Fibroblast of lung (primary cell): ENCODE measurements at regions not wholly inside any gene's neighbourhood (a gene's known extent, or its start where the extent isn't known, plus 50 kb on each side); places are given as distances from the start of the nearest gene placed in this dataset.

Source experiments
- DNase-seq, 2 donors: peaks; one replicate each; pipeline versions ENCODE4 v3.0.0 to v3.0.0-alpha.2; 2010; ENCODE audit warnings: low read depth in 2 of 2
- H2AFZ ChIP-seq: 2 replicates; pipeline ENCODE4 v1.5.1; 2012; ENCODE audit warnings: low read length, control low read depth, inconsistent platforms
- H3K27ac ChIP-seq: 2 replicates; pipeline ENCODE4 v1.5.1; 2011; ENCODE audit warnings: low read length, control low read depth; ENCODE audit not compliant: insufficient read depth
- H3K27me3 ChIP-seq: 2 replicates; pipeline ENCODE4 v1.5.1; 2011; ENCODE audit warnings: mild to moderate bottlenecking, low read length; ENCODE audit not compliant: control insufficient read depth, insufficient read depth
- H3K36me3 ChIP-seq: 2 replicates; pipeline ENCODE4 v1.5.1; 2011; ENCODE audit warnings: low read length; ENCODE audit not compliant: control insufficient read depth, insufficient read depth
- H3K4me1 ChIP-seq: 2 replicates; pipeline ENCODE4 v1.5.1; 2011; ENCODE audit warnings: low read length; ENCODE audit not compliant: control insufficient read depth, insufficient read depth; ENCODE audit errors: extremely low read depth
- H3K4me2 ChIP-seq: 2 replicates; pipeline ENCODE4 v1.5.1; 2011; ENCODE audit warnings: low read length, control low read depth; ENCODE audit not compliant: insufficient read depth; ENCODE audit errors: extremely low read depth
- H3K4me3 ChIP-seq, 4 experiments: fragments of 200-600 bp in 1 of 4; sonication (generic) in 1 of 4; replicated peaks in 1 of 4; 2 replicates each; pipeline ENCODE4 v1.5.1; 2011 to 2016; ENCODE audit warnings: low read length in 4 of 4, low read depth in 3 of 4, mild to moderate bottlenecking in 3 of 4, control low read depth in 2 of 4, inconsistent platforms in 1 of 4, mixed read lengths in 1 of 4; ENCODE audit not compliant: insufficient read depth in 1 of 4; ENCODE audit errors: control extremely low read depth in 1 of 4
- H3K79me2 ChIP-seq: 2 replicates; pipeline ENCODE4 v1.5.1; 2012; ENCODE audit warnings: mild to moderate bottlenecking, low read length, inconsistent platforms; ENCODE audit not compliant: control insufficient read depth, insufficient read depth
- H3K9ac ChIP-seq: 2 replicates; pipeline ENCODE4 v1.5.1; 2011; ENCODE audit warnings: mild to moderate bottlenecking, low read length, control low read depth; ENCODE audit not compliant: insufficient read depth
- H3K9me3 ChIP-seq: 2 replicates; pipeline ENCODE4 v1.5.1; 2012; ENCODE audit warnings: low read depth, low read length; ENCODE audit not compliant: control insufficient read depth, insufficient read depth
- H4K20me1 ChIP-seq: 2 replicates; pipeline ENCODE4 v1.5.1; 2011; ENCODE audit warnings: low read length; ENCODE audit not compliant: control insufficient read depth, insufficient read depth; ENCODE audit errors: extremely low read depth
- EZH2 ChIP-seq: IDR thresholded peaks from 2 replicates; pipeline ENCODE4 v1.5.1; 2012; ENCODE audit warnings: low read length, control low read depth, mild to moderate bottlenecking; ENCODE audit errors: missing control alignments
- TF ChIP-seq, protein P1 (sequence below), 2 donors: IDR thresholded peaks in 1 of 2; conservative IDR thresholded peaks in 1 of 2; 1 replicate in 1 of 2; 2 replicates in 1 of 2; pipeline ENCODE4 v1.5.1; 2011 to 2012; ENCODE audit warnings: low read length in 2 of 2, control low read depth in 1 of 2, inconsistent platforms in 1 of 2, low read depth in 1 of 2, mild to moderate bottlenecking in 1 of 2

DNA sequence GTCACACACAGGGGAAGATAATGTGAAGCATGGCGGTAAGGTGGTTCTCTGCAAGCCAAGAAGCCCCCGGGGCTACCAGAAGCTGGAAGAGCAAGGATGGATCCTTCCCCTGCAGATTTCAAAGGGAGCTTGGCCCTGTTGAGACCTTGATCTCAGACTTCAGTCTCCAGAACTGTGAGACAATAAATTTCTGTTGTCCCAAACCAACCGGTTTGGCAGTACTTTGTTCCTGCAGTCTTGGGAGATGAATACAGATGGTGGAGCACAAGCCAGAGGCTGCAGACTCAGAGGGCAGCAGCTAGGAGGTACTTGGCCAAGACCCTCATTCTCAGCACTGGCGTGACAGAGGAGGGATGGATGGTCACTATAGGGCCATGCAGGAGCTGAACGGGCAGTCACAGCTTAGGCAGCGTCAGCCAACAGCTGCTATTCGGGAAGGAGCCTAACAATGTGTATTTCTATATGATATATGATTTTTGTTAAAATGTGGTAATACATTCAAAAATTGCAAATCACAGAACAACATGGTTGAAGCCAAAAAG is 387.3 kb downstream of the TNS3 start:
- H3K4me2 ChIP-seq: no peak overlapping the region
- H3K27ac ChIP-seq: no peak overlapping the region
- H3K27me3 ChIP-seq: peaks cover 6% of the 10 kb centered on the region
- no peak overlapping the region for H3K9ac ChIP-seq
- no peaks in the 10 kb centered on the region for H3K9me3 ChIP-seq
- H2AFZ ChIP-seq: no peak overlapping the region
- H4K20me1 ChIP-seq: no peaks in the 10 kb centered on the region
- H3K79me2 ChIP-seq: no peaks in the 10 kb centered on the region
- no peak overlapping the region for H3K4me3 ChIP-seq
- no peak for DNase-seq
- no peak for TF ChIP-seq EZH2
- TF ChIP-seq, protein P1, sequence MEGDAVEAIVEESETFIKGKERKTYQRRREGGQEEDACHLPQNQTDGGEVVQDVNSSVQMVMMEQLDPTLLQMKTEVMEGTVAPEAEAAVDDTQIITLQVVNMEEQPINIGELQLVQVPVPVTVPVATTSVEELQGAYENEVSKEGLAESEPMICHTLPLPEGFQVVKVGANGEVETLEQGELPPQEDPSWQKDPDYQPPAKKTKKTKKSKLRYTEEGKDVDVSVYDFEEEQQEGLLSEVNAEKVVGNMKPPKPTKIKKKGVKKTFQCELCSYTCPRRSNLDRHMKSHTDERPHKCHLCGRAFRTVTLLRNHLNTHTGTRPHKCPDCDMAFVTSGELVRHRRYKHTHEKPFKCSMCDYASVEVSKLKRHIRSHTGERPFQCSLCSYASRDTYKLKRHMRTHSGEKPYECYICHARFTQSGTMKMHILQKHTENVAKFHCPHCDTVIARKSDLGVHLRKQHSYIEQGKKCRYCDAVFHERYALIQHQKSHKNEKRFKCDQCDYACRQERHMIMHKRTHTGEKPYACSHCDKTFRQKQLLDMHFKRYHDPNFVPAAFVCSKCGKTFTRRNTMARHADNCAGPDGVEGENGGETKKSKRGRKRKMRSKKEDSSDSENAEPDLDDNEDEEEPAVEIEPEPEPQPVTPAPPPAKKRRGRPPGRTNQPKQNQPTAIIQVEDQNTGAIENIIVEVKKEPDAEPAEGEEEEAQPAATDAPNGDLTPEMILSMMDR (conservative IDR thresholded peaks at IDR 0.05 in 1 of 2, IDR thresholded peaks at IDR 0.05 in 1 of 2; ENCODE audit: low read depth in 1 of 2, low read length in 2 of 2): no peak
- no peaks in the 10 kb centered on the region for H3K4me1 ChIP-seq
- H3K36me3 ChIP-seq: no peaks in the 10 kb centered on the region

DNA sequence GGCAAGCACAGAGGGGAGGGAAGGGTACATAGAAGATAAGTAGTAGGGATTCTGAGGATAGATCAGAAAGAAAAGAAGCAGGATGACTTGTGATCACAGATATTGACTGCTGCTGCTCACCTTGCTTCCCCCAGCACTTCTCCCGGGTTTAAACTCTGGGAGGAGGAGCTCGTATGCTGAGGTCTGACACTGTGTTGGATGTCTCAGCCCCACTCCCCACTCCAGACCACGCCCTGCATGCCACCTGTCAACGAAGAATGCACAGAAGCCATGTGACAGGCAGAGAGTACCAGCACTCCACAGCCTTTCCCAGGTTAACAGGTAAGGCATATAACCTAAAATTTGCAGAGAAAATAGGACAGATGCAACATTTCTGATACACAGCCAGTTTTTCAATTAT is 388.9 kb downstream of the TNS3 start:
- no peaks in the 10 kb centered on the region for H3K79me2 ChIP-seq
- H3K9me3 ChIP-seq: no peaks in the 10 kb centered on the region
- H3K27ac ChIP-seq: no peak overlapping the region
- H3K36me3 ChIP-seq: no peaks in the 10 kb centered on the region
- no peaks in the 10 kb centered on the region for H3K4me1 ChIP-seq
- H4K20me1 ChIP-seq: no peaks in the 10 kb centered on the region
- peaks cover 6% of the 10 kb centered on the region for H3K27me3 ChIP-seq
- H3K4me3 ChIP-seq: no peak overlapping the region
- H2AFZ ChIP-seq: no peak overlapping the region
- no peak for DNase-seq
- no peak overlapping the region for H3K9ac ChIP-seq
- no peak overlapping the region for H3K4me2 ChIP-seq
- TF ChIP-seq, protein P1 (conservative IDR thresholded peaks at IDR 0.05 in 1 of 2, IDR thresholded peaks at IDR 0.05 in 1 of 2; ENCODE audit: low read depth in 1 of 2, low read length in 2 of 2): no peak
- no peak for TF ChIP-seq EZH2

- H3K9me3 ChIP-seq: no peaks in the 10 kb centered on the region
- no peak overlapping the region for H3K27ac ChIP-seq
- H2AFZ ChIP-seq: no peak overlapping the region
- H3K9ac ChIP-seq: no peak overlapping the region
- no peaks in the 10 kb centered on the region for H3K36me3 ChIP-seq
- no peak overlapping the region for H3K4me3 ChIP-seq
- no peaks in the 10 kb centered on the region for H4K20me1 ChIP-seq
- H3K4me2 ChIP-seq: no peak overlapping the region
- no peak for TF ChIP-seq EZH2
- DNase-seq: no peak
- H3K79me2 ChIP-seq: no peaks in the 10 kb centered on the region
- no peaks in the 10 kb centered on the region for H3K4me1 ChIP-seq
- peaks cover 8% of the 10 kb centered on the region for H3K27me3 ChIP-seq
These were observed 390.0 kb downstream of the TNS3 start for GRCh38 chr7:47191876-47192291.
